Loucy (cell line): ENCODE measurements at regions not wholly inside any gene's neighbourhood (a gene's known extent, or its start where the extent isn't known, plus 50 kb on each side); places are given as distances from the start of the nearest gene placed in this dataset.

Experiments
- H2AFZ ChIP-seq: fragments of 200-600 bp; sonication (generic); 2 replicates; pipeline ENCODE4 v1.6.0; 2016; ENCODE audit warnings: antibody characterized with exemption, mild to moderate bottlenecking, low read length, moderate library complexity
- H3F3A ChIP-seq: fragments of 200-600 bp; 2 replicates; pipeline ENCODE4 v1.6.0; 2016; ENCODE audit warnings: antibody characterized with exemption, low read depth, mild to moderate bottlenecking
- H3K27me3 ChIP-seq: fragments of 200-600 bp; sonication (generic); 2 replicates; pipeline ENCODE4 v1.6.1; 2014; ENCODE audit warnings: low read length, mild to moderate bottlenecking; ENCODE audit not compliant: insufficient read depth, poor library complexity, severe bottlenecking
- H3K36me3 ChIP-seq: fragments of 200-600 bp; sonication (generic); 2 replicates; pipeline ENCODE4 v1.6.1; 2016; ENCODE audit warnings: low read length; ENCODE audit not compliant: insufficient read depth
- H3K4me1 ChIP-seq: fragments of 200-600 bp; sonication (generic); 2 replicates; pipeline ENCODE4 v1.5.1; 2014; ENCODE audit warnings: low read length, mild to moderate bottlenecking; ENCODE audit not compliant: insufficient read depth, poor library complexity, severe bottlenecking
- H3K4me2 ChIP-seq: fragments of 200-600 bp; sonication (generic); 2 replicates; pipeline ENCODE4 v1.6.0; 2014; ENCODE audit warnings: antibody characterized with exemption, low read length, low read depth, mild to moderate bottlenecking; ENCODE audit not compliant: poor library complexity, severe bottlenecking
- H3K4me3 ChIP-seq: fragments of 200-600 bp; sonication (generic); 2 replicates; pipeline ENCODE4 v1.5.1; 2014; ENCODE audit warnings: low read length, mild to moderate bottlenecking, mixed read lengths; ENCODE audit not compliant: poor library complexity, severe bottlenecking
- H3K79me2 ChIP-seq: fragments of 200-600 bp; sonication (generic); 2 replicates; pipeline ENCODE4 v1.6.1; 2014; ENCODE audit warnings: low read length; ENCODE audit not compliant: insufficient read depth
- H3K9ac ChIP-seq: fragments of 200-600 bp; sonication (generic); 2 replicates; pipeline ENCODE4 v1.6.0; 2014; ENCODE audit warnings: mild to moderate bottlenecking, low read depth, low read length, moderate library complexity; ENCODE audit not compliant: poor library complexity, severe bottlenecking
- H3K9me2 ChIP-seq: fragments of 200-600 bp; sonication (generic); replicated peaks from 2 replicates; pipeline ENCODE4 v1.6.1; 2016; ENCODE audit warnings: low read depth, low read length, mixed read lengths
- H3K9me3 ChIP-seq: fragments of 200-600 bp; sonication (generic); 2 replicates; pipeline ENCODE4 v1.6.1; 2014; ENCODE audit warnings: mild to moderate bottlenecking, antibody characterized with exemption, low read length, low read depth; ENCODE audit not compliant: insufficient read depth
- H4K20me1 ChIP-seq: fragments of 200-600 bp; sonication (generic); 2 replicates; pipeline ENCODE4 v1.6.0; 2014; ENCODE audit warnings: antibody characterized with exemption, low read length, mild to moderate bottlenecking; ENCODE audit not compliant: insufficient read depth, poor library complexity, severe bottlenecking
- CTCF ChIP-seq: fragments of 200-600 bp; sonication (generic); conservative IDR thresholded peaks from 2 replicates; pipeline ENCODE4 v1.5.1; 2014; ENCODE audit warnings: mild to moderate bottlenecking, antibody characterized with exemption, low read length
- EZH2phosphoT487 ChIP-seq: fragments of 200-600 bp; IDR thresholded peaks from 2 replicates; pipeline ENCODE4 v1.6.1; 2018; ENCODE audit warnings: antibody characterized with exemption, mild to moderate bottlenecking, moderate library complexity, borderline replicate concordance

GRCh38 chr17:74063439-74063838, 140.0 kb upstream of the RPL38 start:
- Histone ChIP-seq H3K9me2 (no peaks in the 10 kb centered on the region), H3K9ac (no peak overlapping the region), H3K9me3 (no peaks in the 10 kb centered on the region), H3F3A (no peaks in the 10 kb centered on the region), H3K4me3 (no peak overlapping the region), H3K79me2 (no peaks in the 10 kb centered on the region), H3K4me1 (no peaks in the 10 kb centered on the region), H3K4me2 (no peak overlapping the region), H3K36me3 (no peaks in the 10 kb centered on the region), H4K20me1 (no peaks in the 10 kb centered on the region), H2AFZ (no peak overlapping the region), H3K27me3 (no peaks in the 10 kb centered on the region)
- no peak for TF ChIP-seq EZH2phosphoT487

- Histone ChIP-seq H3K4me3 (no peak overlapping the region), H3K4me1 (no peaks in the 10 kb centered on the region), H3K9me3 (peaks cover 12% of the 10 kb centered on the region; the same call in 1 of the 2 replicates), H3K9ac (no peak overlapping the region), H2AFZ (no peak overlapping the region), H3K9me2 (no peaks in the 10 kb centered on the region), H3K36me3 (no peaks in the 10 kb centered on the region), H4K20me1 (no peaks in the 10 kb centered on the region), H3K4me2 (no peak overlapping the region), H3K79me2 (no peaks in the 10 kb centered on the region), H3F3A (no peaks in the 10 kb centered on the region), H3K27me3 (no peaks in the 10 kb centered on the region)
- TF ChIP-seq CTCF, result no peak
- no peak for TF ChIP-seq EZH2phosphoT487
These were observed 133.1 kb upstream of the RPL38 start for GRCh38 chr17:74070374-74070773.

GRCh38 chr17:74070998-74071679, 132.3 kb upstream of the RPL38 start:
- no peaks in the 10 kb centered on the region for H3K9me2 ChIP-seq
- no peaks in the 10 kb centered on the region for H4K20me1 ChIP-seq
- no peaks in the 10 kb centered on the region for H3K4me1 ChIP-seq
- H3K9ac ChIP-seq, result no peak overlapping the region
- H3K36me3 ChIP-seq, result no peaks in the 10 kb centered on the region
- H3K4me2 ChIP-seq, result no peak overlapping the region
- H3F3A ChIP-seq, result no peaks in the 10 kb centered on the region
- H3K27me3 ChIP-seq, result no peaks in the 10 kb centered on the region
- peaks cover 15% of the 10 kb centered on the region; the same call in 1 of the 2 replicates for H3K9me3 ChIP-seq
- H2AFZ ChIP-seq, result no peak overlapping the region
- TF ChIP-seq EZH2phosphoT487 (no peak), CTCF (no peak)
- H3K79me2 ChIP-seq, result no peaks in the 10 kb centered on the region
- H3K4me3 ChIP-seq, result no peak overlapping the region

GRCh38 chr17:74072340-74072739, 131.1 kb upstream of the RPL38 start:
- no peak overlapping the region for H2AFZ ChIP-seq
- H3K79me2 ChIP-seq, result no peaks in the 10 kb centered on the region
- H3K4me3 ChIP-seq, result no peak overlapping the region
- H3K36me3 ChIP-seq, result no peaks in the 10 kb centered on the region
- H3K27me3 ChIP-seq, result no peaks in the 10 kb centered on the region
- no peak overlapping the region for H3K4me2 ChIP-seq
- TF ChIP-seq EZH2phosphoT487, result no peak
- no peak for TF ChIP-seq CTCF
- peaks cover 16% of the 10 kb centered on the region; the same call in 1 of the 2 replicates for H3K9me3 ChIP-seq
- H3K4me1 ChIP-seq, result no peaks in the 10 kb centered on the region
- no peaks in the 10 kb centered on the region for H3F3A ChIP-seq
- H3K9me2 ChIP-seq, result no peaks in the 10 kb centered on the region
- no peak overlapping the region for H3K9ac ChIP-seq
- H4K20me1 ChIP-seq, result no peaks in the 10 kb centered on the region
